Sigmoid colon (tissue), 6 donors: ENCODE measurements at regions not wholly inside any gene's neighbourhood (a gene's known extent, or its start where the extent isn't known, plus 50 kb on each side); places are given as distances from the start of the nearest gene placed in this dataset.

Experiments
- DNase-seq: peaks from one replicate; pipeline ENCODE4 v3.0.0-alpha.2; 2019
- H3K27ac ChIP-seq, 4 donors: fragments of 200-600 bp; sonication (generic); one replicate each; pipeline ENCODE4 v1.5.1; 2016 to 2019; ENCODE audit warnings: mild to moderate bottlenecking in 1 of 4
- H3K27me3 ChIP-seq, 3 donors: fragments of 200-600 bp; sonication (generic); one replicate each; pipeline ENCODE4 v1.5.1; 2019; ENCODE audit warnings: mild to moderate bottlenecking in 1 of 3
- H3K36me3 ChIP-seq, 4 donors: fragments of 200-600 bp; sonication (generic); one replicate each; pipeline ENCODE4 v1.5.1; 2016 to 2019
- H3K4me1 ChIP-seq, 4 donors: fragments of 200-600 bp; sonication (generic); one replicate each; pipeline ENCODE4 v1.5.1; 2017 to 2019
- H3K4me3 ChIP-seq, 4 donors: fragments of 200-600 bp; sonication (generic); one replicate each; pipeline ENCODE4 v1.5.1; 2017 to 2019; ENCODE audit warnings: mild to moderate bottlenecking in 2 of 4, moderate library complexity in 1 of 4
- H3K9me3 ChIP-seq, 4 donors: fragments of 200-600 bp in 3 of 4; sonication (generic) in 3 of 4; one replicate each; pipeline versions ENCODE4 v1.5.1 to v1.6.1; 2013 to 2019
- CTCF ChIP-seq, 4 experiments: fragments of 450-650 bp in 3 of 4; fragments of 200-600 bp in 1 of 4; IDR thresholded peaks; one replicate each; pipeline ENCODE4 v1.5.1; 2016 to 2019; ENCODE audit warnings: antibody characterized with exemption in 4 of 4, mild to moderate bottlenecking in 3 of 4, moderate library complexity in 2 of 4
- EP300 ChIP-seq, 4 donors: sonication (generic); formaldehyde crosslinking; IDR thresholded peaks; one replicate each; pipeline ENCODE4 v1.6.1; 2017; ENCODE audit warnings: antibody characterized with exemption in 4 of 4
- POLR2A ChIP-seq, 2 donors: fragments of 450-650 bp; IDR thresholded peaks; one replicate each; pipeline ENCODE4 v1.6.1; 2016; ENCODE audit warnings: antibody characterized with exemption in 2 of 2, mild to moderate bottlenecking in 2 of 2, moderate library complexity in 2 of 2
- POLR2AphosphoS5 ChIP-seq, 4 donors: sonication (generic); formaldehyde crosslinking; IDR thresholded peaks; one replicate each; pipeline ENCODE4 v1.6.1; 2017; ENCODE audit warnings: antibody characterized with exemption in 4 of 4
- WGBS, 2 donors: extraction: QIAGEN DNeasy Blood & Tissue Kit; methylation state at CpG; one replicate each; pipeline ENCODE4 v1.1.7; 2013; 5-methylcytosine and 5-hydroxymethylcytosine counted together
- intact Hi-C: fragments of 100-400 bp; cut with DNase I; formaldehyde crosslinking; loops from one replicate; pipeline ENCODE4 v1.15.1; 2023
- donor health status: healthy with polysubstance abuse.
- donor health status: healthy.

- no peak overlapping the region for H3K4me3 ChIP-seq
- no peaks in the 10 kb centered on the region for H3K4me1 ChIP-seq
- H3K27ac ChIP-seq: no peak overlapping the region
- intact Hi-C loops: no loop called here
- WGBS, 2 donors: 90 to 94% methylated on average over 3 of the region's 3 CpGs
- TF ChIP-seq POLR2A (IDR thresholded peaks at IDR 0.05) (no peak), EP300 (IDR thresholded peaks at IDR 0.05) (no peak), POLR2AphosphoS5 (IDR thresholded peaks at IDR 0.05) (no peak), CTCF (IDR thresholded peaks at IDR 0.05) (no peak)
- no peaks in the 10 kb centered on the region for H3K9me3 ChIP-seq
- no peaks in the 10 kb centered on the region for H3K27me3 ChIP-seq
- no peak for DNase-seq
- H3K36me3 ChIP-seq: no peaks in the 10 kb centered on the region
Measured at GRCh38 chr5:25436452-25436851, 791.7 kb upstream of the CDH10 start.

GRCh38 chr5:25435882-25436281 lies 791.1 kb upstream of the CDH10 start:
- no peak for DNase-seq
- WGBS, 2 donors: 88 to 95% methylated on average over 1 of the region's 1 CpG
- Histone ChIP-seq H3K27me3 (no peaks in the 10 kb centered on the region), H3K36me3 (no peaks in the 10 kb centered on the region), H3K4me1 (no peaks in the 10 kb centered on the region), H3K27ac (no peak overlapping the region), H3K9me3 (no peaks in the 10 kb centered on the region), H3K4me3 (no peak overlapping the region)
- intact Hi-C loops: no loop called here
- no peak for TF ChIP-seq CTCF (IDR thresholded peaks at IDR 0.05)
- no peak for TF ChIP-seq POLR2A (IDR thresholded peaks at IDR 0.05)
- no peak for TF ChIP-seq POLR2AphosphoS5 (IDR thresholded peaks at IDR 0.05)
- no peak for TF ChIP-seq EP300 (IDR thresholded peaks at IDR 0.05)

GRCh38 chr5:25427240-25427639 lies 782.5 kb upstream of the CDH10 start:
- WGBS, 2 donors: 93 to 100% methylated on average over 1 of the region's 1 CpG
- no peaks in the 10 kb centered on the region for H3K36me3 ChIP-seq
- intact Hi-C loops: no loop called here

GRCh38 chr5:25423271-25423670 lies 778.5 kb upstream of the CDH10 start:
- no peaks in the 10 kb centered on the region for H3K4me1 ChIP-seq
- DNase-seq: no peak
- H3K27ac ChIP-seq: no peak overlapping the region
- H3K36me3 ChIP-seq: no peaks in the 10 kb centered on the region
- no peaks in the 10 kb centered on the region for H3K27me3 ChIP-seq
- H3K9me3 ChIP-seq: no peaks in the 10 kb centered on the region
- intact Hi-C loops: no loop called here
- H3K4me3 ChIP-seq: no peak overlapping the region
- TF ChIP-seq CTCF (IDR thresholded peaks at IDR 0.05): no peak
- TF ChIP-seq EP300 (IDR thresholded peaks at IDR 0.05): no peak
- TF ChIP-seq POLR2A (IDR thresholded peaks at IDR 0.05): no peak
- TF ChIP-seq POLR2AphosphoS5 (IDR thresholded peaks at IDR 0.05): no peak
- 88 to 95% methylated on average over 1 of the region's 1 CpG for WGBS, 2 donors

More at GRCh38 chr5:25427240-25427639, 782.5 kb upstream of the CDH10 start:
- no peaks in the 10 kb centered on the region for H3K27me3 ChIP-seq
- H3K27ac ChIP-seq: no peak overlapping the region
- H3K9me3 ChIP-seq: no peaks in the 10 kb centered on the region
- no peak for TF ChIP-seq CTCF (IDR thresholded peaks at IDR 0.05)
- TF ChIP-seq POLR2A (IDR thresholded peaks at IDR 0.05): no peak
- TF ChIP-seq EP300 (IDR thresholded peaks at IDR 0.05): no peak
- no peak for TF ChIP-seq POLR2AphosphoS5 (IDR thresholded peaks at IDR 0.05)
- H3K4me3 ChIP-seq: no peak overlapping the region
- DNase-seq: no peak
- H3K4me1 ChIP-seq: no peaks in the 10 kb centered on the region

GRCh38 chr5:25419684-25420083 lies 774.9 kb upstream of the CDH10 start:
- H3K4me3 ChIP-seq: no peak overlapping the region
- DNase-seq: no peak
- no peaks in the 10 kb centered on the region for H3K9me3 ChIP-seq
- H3K4me1 ChIP-seq: no peaks in the 10 kb centered on the region
- H3K36me3 ChIP-seq: no peaks in the 10 kb centered on the region
- no peak for TF ChIP-seq EP300 (IDR thresholded peaks at IDR 0.05)
- TF ChIP-seq CTCF (IDR thresholded peaks at IDR 0.05): no peak
- TF ChIP-seq POLR2A (IDR thresholded peaks at IDR 0.05): no peak
- TF ChIP-seq POLR2AphosphoS5 (IDR thresholded peaks at IDR 0.05): no peak
- H3K27ac ChIP-seq: no peak overlapping the region
- WGBS, 2 donors: 90 to 94% methylated on average over 2 of the region's 2 CpGs
- H3K27me3 ChIP-seq: no peaks in the 10 kb centered on the region
- intact Hi-C loops: no loop called here
